ENCODE measurements at regions not wholly inside any gene's neighbourhood (a gene's known extent, or its start where the extent isn't known, plus 50 kb on each side); places are given as distances from the start of the nearest gene placed in this dataset.

DNA sequence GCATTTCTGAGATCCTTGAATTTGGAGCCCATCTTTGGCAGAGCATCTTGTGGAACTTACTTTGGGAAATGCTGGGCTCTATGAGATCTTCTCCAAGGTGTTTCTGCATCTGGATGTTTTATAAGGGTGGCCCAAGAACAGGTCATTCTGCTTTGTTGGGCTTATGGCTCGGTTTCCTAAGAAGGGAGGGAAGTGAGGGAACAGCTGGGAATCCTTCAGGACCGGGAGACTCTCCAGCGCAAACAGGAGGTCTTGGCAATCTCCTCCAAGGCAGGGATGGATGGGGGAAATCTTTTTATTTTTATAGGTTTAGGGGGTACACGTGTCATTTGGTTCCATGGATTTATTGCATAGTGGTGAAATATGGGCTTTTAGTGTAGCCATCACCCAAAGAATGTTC lies 54.7 kb downstream of the IRX3 start:
- H3K27me3 ChIP-seq (replicated peaks in 1 of 2; ENCODE audit: control insufficient read depth in 2 of 2, extremely low read depth in 1 of 2, insufficient read depth in 2 of 2, low read length in 1 of 2), result peaks cover 0 to 9% of the 10 kb centered on the region in 2 experiments
- ATAC-seq (replicated peaks in 1 of 4) (no peak), DNase-seq (no peak)
- H3K4me1 ChIP-seq (ENCODE audit: control insufficient read depth in 1 of 2, extremely low read depth in 1 of 2, insufficient read depth in 2 of 2, low read length in 2 of 2), result no peaks in the 10 kb centered on the region
- Mint-ChIP-seq H3K4me3 (no peak overlapping the region), H3K9me3 (no peaks in the 10 kb centered on the region), H3K27ac (no peak overlapping the region), H3K36me3 (no peaks in the 10 kb centered on the region), H3K27me3 (peaks cover 6 to 9% of the 10 kb centered on the region in 2 donors), H3K4me1 (no peaks in the 10 kb centered on the region)
- CTCF ChIA-PET, result no interaction called here
- H3K27ac ChIP-seq (ENCODE audit: low read length), result no peak overlapping the region
- no peaks in the 10 kb centered on the region for H3K36me3 ChIP-seq (ENCODE audit: control insufficient read depth in 2 of 2, extremely low read depth in 1 of 2, insufficient read depth in 1 of 2, low read length in 1 of 2)
- no peak overlapping the region for H3K4me3 ChIP-seq (ENCODE audit: control insufficient read depth in 1 of 2, extremely low read depth in 1 of 2, low read length in 1 of 2)
- POLR2A ChIA-PET, result no interaction called here
- H3K9me3 ChIP-seq, result no peaks in the 10 kb centered on the region
- 13% methylated on average over 1 of the region's 4 CpGs for WGBS (ENCODE audit: insufficient coverage)

DNA sequence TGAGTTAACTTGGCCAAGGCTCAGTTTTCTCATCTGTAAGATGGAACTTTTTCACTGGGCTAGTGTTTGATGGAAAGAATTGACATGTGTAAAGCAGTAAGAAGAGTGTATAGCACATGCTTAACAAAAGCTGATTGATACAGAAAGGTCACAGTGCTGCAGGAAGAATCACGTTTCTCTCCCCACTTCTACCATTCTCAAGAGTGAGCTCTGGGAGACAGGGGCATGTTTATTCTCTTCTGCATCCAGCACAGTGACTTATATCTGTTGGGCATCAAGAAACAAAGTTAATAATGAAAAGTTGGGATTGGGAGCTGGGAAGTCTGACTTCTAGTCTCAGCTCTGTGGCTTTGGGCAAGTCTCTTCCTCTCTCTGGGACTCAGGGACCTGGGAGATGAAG lies 55.3 kb downstream of the IRX3 start:
- H3K36me3 Mint-ChIP-seq, result no peaks in the 10 kb centered on the region
- POLR2A ChIA-PET, result no interaction called here
- H3K9me3 ChIP-seq, result no peaks in the 10 kb centered on the region
- H3K36me3 ChIP-seq (ENCODE audit: control insufficient read depth in 2 of 2, extremely low read depth in 1 of 2, insufficient read depth in 1 of 2, low read length in 1 of 2), result no peaks in the 10 kb centered on the region
- no peak overlapping the region for H3K4me3 Mint-ChIP-seq
- no peaks in the 10 kb centered on the region for H3K4me1 ChIP-seq (ENCODE audit: control insufficient read depth in 1 of 2, extremely low read depth in 1 of 2, insufficient read depth in 2 of 2, low read length in 2 of 2)
- no peaks in the 10 kb centered on the region for H3K9me3 Mint-ChIP-seq
- ATAC-seq (replicated peaks in 1 of 4), result no peak
- peaks cover 2 to 7% of the 10 kb centered on the region in 2 donors for H3K27me3 Mint-ChIP-seq
- CTCF ChIA-PET, result no interaction called here
- 20% methylated on average over 1 of the region's 1 CpG for WGBS (ENCODE audit: insufficient coverage)
- H3K27me3 ChIP-seq (replicated peaks in 1 of 2; ENCODE audit: control insufficient read depth in 2 of 2, extremely low read depth in 1 of 2, insufficient read depth in 2 of 2, low read length in 1 of 2), result peaks cover 0 to 9% of the 10 kb centered on the region in 2 experiments
- no peaks in the 10 kb centered on the region for H3K4me1 Mint-ChIP-seq
- no peak overlapping the region for H3K4me3 ChIP-seq (ENCODE audit: control insufficient read depth in 1 of 2, extremely low read depth in 1 of 2, low read length in 1 of 2)
- H3K27ac ChIP-seq (ENCODE audit: low read length), result no peak overlapping the region
- H3K27ac Mint-ChIP-seq, result no peak overlapping the region
- no peak for DNase-seq

DNA sequence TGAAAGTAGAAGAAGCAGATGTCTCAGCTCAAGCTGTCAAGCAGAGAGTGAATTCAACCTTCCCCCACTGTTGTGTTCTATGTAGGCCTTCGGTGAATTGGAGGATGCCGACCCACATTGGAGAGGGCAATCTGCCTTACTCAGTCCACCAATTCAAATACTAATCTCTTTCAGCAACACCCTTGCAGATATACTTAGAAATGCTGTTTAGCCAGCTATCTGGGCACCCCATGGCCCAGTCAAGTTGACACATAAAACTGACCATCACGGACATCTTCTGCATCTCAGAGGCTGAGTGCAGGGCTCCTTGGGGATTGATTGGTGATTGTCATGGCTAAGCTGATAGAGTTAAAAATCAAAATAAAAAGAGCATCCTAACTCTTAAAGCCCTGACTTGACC lies 58.3 kb downstream of the IRX3 start:
- Histone ChIP-seq H3K4me3 (ENCODE audit: control insufficient read depth in 1 of 2, extremely low read depth in 1 of 2, low read length in 1 of 2) (no peak overlapping the region), H3K27me3 (replicated peaks in 1 of 2; ENCODE audit: control insufficient read depth in 2 of 2, extremely low read depth in 1 of 2, insufficient read depth in 2 of 2, low read length in 1 of 2) (peaks cover 0 to 4% of the 10 kb centered on the region in 2 experiments), H3K9me3 (no peaks in the 10 kb centered on the region), H3K27ac (ENCODE audit: low read length) (no peak overlapping the region), H3K4me1 (ENCODE audit: control insufficient read depth in 1 of 2, extremely low read depth in 1 of 2, insufficient read depth in 2 of 2, low read length in 2 of 2) (no peaks in the 10 kb centered on the region), H3K36me3 (ENCODE audit: control insufficient read depth in 2 of 2, extremely low read depth in 1 of 2, insufficient read depth in 1 of 2, low read length in 1 of 2) (no peaks in the 10 kb centered on the region)
- ChIA-PET CTCF (interaction anchor here in 1 of 2 donors (0.6 kb wide), 1 partner anchor 446 kb away, joined by 3 read pairs; no protein-coding TSS in a partner anchor), POLR2A (no interaction called here)
- Mint-ChIP-seq H3K4me3 (no peak overlapping the region), H3K36me3 (no peaks in the 10 kb centered on the region), H3K4me1 (no peaks in the 10 kb centered on the region), H3K27me3 (peaks cover 0 to 3% of the 10 kb centered on the region in 2 donors), H3K27ac (no peak overlapping the region), H3K9me3 (no peaks in the 10 kb centered on the region)
- DNase-seq (no peak), ATAC-seq (replicated peaks in 1 of 4) (no peak)
- WGBS (ENCODE audit: insufficient coverage), result 92% methylated on average over 2 of the region's 3 CpGs

DNA sequence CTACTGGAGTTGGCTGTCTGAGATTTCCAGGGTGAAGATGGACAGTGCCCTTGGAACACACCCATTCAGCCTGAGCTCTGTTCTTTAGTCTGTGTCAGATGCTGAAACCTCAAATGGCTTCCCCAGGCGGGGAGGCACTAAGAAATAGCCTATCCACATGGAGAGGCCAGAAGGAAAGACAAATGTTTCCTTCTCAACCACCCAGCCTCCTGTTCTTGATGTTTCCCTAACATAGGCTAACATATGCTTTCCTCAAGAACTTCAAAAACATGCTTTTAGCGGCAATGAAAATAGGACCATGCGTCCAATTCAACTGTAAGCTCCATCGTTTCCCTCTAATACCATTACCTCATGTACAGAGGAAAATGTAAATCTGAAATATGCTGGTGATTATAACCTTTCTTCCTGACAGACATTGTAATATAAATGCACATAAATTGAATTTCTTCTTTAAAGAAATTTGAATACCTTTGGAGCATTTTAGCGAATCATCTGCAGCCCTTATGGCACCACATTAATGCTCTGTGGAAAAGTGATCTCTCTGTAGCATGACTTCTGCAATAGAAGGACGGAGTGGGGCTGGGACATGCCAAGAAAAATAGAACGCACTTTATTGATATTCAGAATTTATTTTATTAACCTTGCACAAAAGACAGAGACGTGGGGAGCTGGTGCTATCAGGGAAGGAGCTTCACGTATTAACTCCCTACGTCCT lies 60.1 kb downstream of the IRX3 start:
- H3K4me1 ChIP-seq (ENCODE audit: control insufficient read depth in 1 of 2, extremely low read depth in 1 of 2, insufficient read depth in 2 of 2, low read length in 2 of 2), result no peaks in the 10 kb centered on the region
- 94% methylated on average over 2 of the region's 10 CpGs for WGBS (ENCODE audit: insufficient coverage)
- CTCF ChIA-PET, result no interaction called here
- Mint-ChIP-seq H3K27me3 (peaks cover 0 to 3% of the 10 kb centered on the region in 2 donors), H3K27ac (no peak overlapping the region), H3K9me3 (no peaks in the 10 kb centered on the region), H3K4me1 (no peaks in the 10 kb centered on the region), H3K36me3 (no peaks in the 10 kb centered on the region), H3K4me3 (no peak overlapping the region)
- POLR2A ChIA-PET, result no interaction called here
- no peak overlapping the region for H3K4me3 ChIP-seq (ENCODE audit: control insufficient read depth in 1 of 2, extremely low read depth in 1 of 2, low read length in 1 of 2)
- H3K36me3 ChIP-seq (ENCODE audit: control insufficient read depth in 2 of 2, extremely low read depth in 1 of 2, insufficient read depth in 1 of 2, low read length in 1 of 2), result no peaks in the 10 kb centered on the region
- no peaks in the 10 kb centered on the region for H3K27me3 ChIP-seq (replicated peaks in 1 of 2; ENCODE audit: control insufficient read depth in 2 of 2, extremely low read depth in 1 of 2, insufficient read depth in 2 of 2, low read length in 1 of 2)
- H3K9me3 ChIP-seq, result no peaks in the 10 kb centered on the region
- DNase-seq (no peak), ATAC-seq (replicated peaks in 1 of 4) (no peak)
- no peak overlapping the region for H3K27ac ChIP-seq (ENCODE audit: low read length)

DNA sequence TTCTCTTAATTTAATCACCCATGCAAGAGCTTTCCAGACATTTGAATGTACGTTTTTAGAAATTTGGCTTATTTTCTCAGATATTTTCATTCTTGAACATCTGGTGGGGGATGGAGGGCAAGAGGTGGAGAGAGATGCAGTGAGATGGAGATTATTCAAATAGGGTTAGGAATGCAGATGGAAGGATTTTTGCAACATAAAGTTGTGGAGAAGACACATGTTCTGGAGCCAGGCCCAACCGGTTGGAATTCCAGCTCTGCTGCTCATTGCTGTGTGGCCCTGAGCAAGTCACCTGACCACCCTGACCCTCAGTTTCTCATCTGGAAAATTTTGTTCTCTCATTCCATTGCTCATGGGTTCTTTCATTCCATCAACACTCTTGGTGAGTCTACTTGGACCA lies 66.9 kb downstream of the IRX3 start:
- Mint-ChIP-seq H3K27me3 (peaks cover 4% of the 10 kb centered on the region in 2 donors), H3K9me3 (no peaks in the 10 kb centered on the region), H3K4me3 (no peak overlapping the region), H3K36me3 (no peaks in the 10 kb centered on the region), H3K4me1 (no peaks in the 10 kb centered on the region), H3K27ac (no peak overlapping the region)
- no peaks in the 10 kb centered on the region for H3K36me3 ChIP-seq (ENCODE audit: control insufficient read depth in 2 of 2, extremely low read depth in 1 of 2, insufficient read depth in 1 of 2, low read length in 1 of 2)
- peaks cover 0 to 10% of the 10 kb centered on the region in 2 experiments for H3K27me3 ChIP-seq (replicated peaks in 1 of 2; ENCODE audit: control insufficient read depth in 2 of 2, extremely low read depth in 1 of 2, insufficient read depth in 2 of 2, low read length in 1 of 2)
- no peak overlapping the region for H3K4me3 ChIP-seq (ENCODE audit: control insufficient read depth in 1 of 2, extremely low read depth in 1 of 2, low read length in 1 of 2)
- no peaks in the 10 kb centered on the region for H3K4me1 ChIP-seq (ENCODE audit: control insufficient read depth in 1 of 2, extremely low read depth in 1 of 2, insufficient read depth in 2 of 2, low read length in 2 of 2)
- ATAC-seq (replicated peaks in 1 of 4) (no peak), DNase-seq (no peak)
- H3K27ac ChIP-seq (ENCODE audit: low read length), result no peak overlapping the region
- no CpG with 5 or more reads among the region's 2 CpGs for WGBS (ENCODE audit: insufficient coverage)
- POLR2A ChIA-PET, result no interaction called here
- no peaks in the 10 kb centered on the region for H3K9me3 ChIP-seq
- CTCF ChIA-PET, result no interaction called here

DNA sequence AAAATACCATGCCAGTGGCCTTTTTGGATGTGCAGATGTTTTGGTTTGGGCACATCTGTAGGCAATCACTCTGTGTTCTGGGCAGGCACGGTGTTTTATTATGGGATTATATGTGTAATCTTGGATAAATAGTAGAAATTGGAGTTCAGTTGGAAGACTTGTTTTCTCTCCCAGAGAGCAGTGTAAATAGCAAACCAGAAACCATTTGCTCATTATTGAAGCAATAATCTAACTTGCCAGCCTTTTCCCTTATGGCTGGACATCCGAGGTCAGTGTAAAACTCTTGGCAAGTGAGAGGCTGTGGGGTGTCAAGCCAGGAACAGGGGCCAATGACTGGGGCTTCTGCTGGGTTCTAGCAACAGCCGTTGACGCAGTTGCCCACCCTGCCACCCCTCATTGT lies 69.9 kb downstream of the IRX3 start:
- Histone ChIP-seq H3K27ac (ENCODE audit: low read length) (no peak overlapping the region), H3K4me1 (ENCODE audit: control insufficient read depth in 1 of 2, extremely low read depth in 1 of 2, insufficient read depth in 2 of 2, low read length in 2 of 2) (no peaks in the 10 kb centered on the region), H3K9me3 (no peaks in the 10 kb centered on the region), H3K36me3 (ENCODE audit: control insufficient read depth in 2 of 2, extremely low read depth in 1 of 2, insufficient read depth in 1 of 2, low read length in 1 of 2) (no peaks in the 10 kb centered on the region), H3K4me3 (ENCODE audit: control insufficient read depth in 1 of 2, extremely low read depth in 1 of 2, low read length in 1 of 2) (no peak overlapping the region), H3K27me3 (replicated peaks in 1 of 2; ENCODE audit: control insufficient read depth in 2 of 2, extremely low read depth in 1 of 2, insufficient read depth in 2 of 2, low read length in 1 of 2) (peaks cover 0 to 10% of the 10 kb centered on the region in 2 experiments)
- ChIA-PET POLR2A (interaction anchor here in 1 of 2 donors (0.5 kb wide), 1 partner anchor 14 kb away, joined by 3 read pairs; no protein-coding TSS in a partner anchor), CTCF (no interaction called here)
- Mint-ChIP-seq H3K27ac (no peak overlapping the region), H3K4me1 (no peaks in the 10 kb centered on the region), H3K36me3 (no peaks in the 10 kb centered on the region), H3K27me3 (peaks cover 2 to 4% of the 10 kb centered on the region in 2 donors), H3K9me3 (no peaks in the 10 kb centered on the region), H3K4me3 (no peak overlapping the region)
- no peak for DNase-seq
- no peak for ATAC-seq (replicated peaks in 1 of 4)
- 86% methylated on average over 2 of the region's 4 CpGs for WGBS (ENCODE audit: insufficient coverage)

DNA sequence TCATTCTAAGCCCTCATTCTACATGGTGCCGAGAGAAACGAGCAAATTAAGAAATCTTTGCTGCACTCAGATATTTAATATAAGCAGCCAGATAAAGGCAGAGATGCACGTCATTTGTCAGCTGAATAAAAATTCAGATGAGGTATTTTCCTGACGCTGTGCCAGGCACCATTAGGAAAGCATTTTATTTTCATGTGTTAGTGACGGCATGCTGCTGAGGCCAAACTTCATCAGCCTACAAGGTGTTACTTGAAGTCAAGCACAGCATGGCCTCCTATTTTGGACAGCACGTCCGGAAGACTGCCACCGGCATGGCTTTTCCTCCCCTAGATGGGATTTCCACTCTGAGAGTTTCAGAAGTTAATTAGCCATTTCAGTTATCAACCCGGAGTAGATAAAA lies 70.3 kb downstream of the IRX3 start:
- CTCF ChIA-PET, result no interaction called here
- H3K27ac ChIP-seq (ENCODE audit: low read length), result no peak overlapping the region
- Mint-ChIP-seq H3K4me3 (no peak overlapping the region), H3K27ac (no peak overlapping the region), H3K36me3 (no peaks in the 10 kb centered on the region), H3K27me3 (peaks cover 2 to 4% of the 10 kb centered on the region in 2 donors), H3K9me3 (no peaks in the 10 kb centered on the region), H3K4me1 (no peaks in the 10 kb centered on the region)
- DNase-seq, result no peak
- H3K4me1 ChIP-seq (ENCODE audit: control insufficient read depth in 1 of 2, extremely low read depth in 1 of 2, insufficient read depth in 2 of 2, low read length in 2 of 2), result no peaks in the 10 kb centered on the region
- H3K4me3 ChIP-seq (ENCODE audit: control insufficient read depth in 1 of 2, extremely low read depth in 1 of 2, low read length in 1 of 2), result no peak overlapping the region
- H3K27me3 ChIP-seq (replicated peaks in 1 of 2; ENCODE audit: control insufficient read depth in 2 of 2, extremely low read depth in 1 of 2, insufficient read depth in 2 of 2, low read length in 1 of 2), result peaks cover 0 to 10% of the 10 kb centered on the region in 2 experiments
- H3K9me3 ChIP-seq, result no peaks in the 10 kb centered on the region
- 78% methylated on average over 6 of the region's 9 CpGs for WGBS (ENCODE audit: insufficient coverage)
- no peak for ATAC-seq (replicated peaks in 1 of 4)
- H3K36me3 ChIP-seq (ENCODE audit: control insufficient read depth in 2 of 2, extremely low read depth in 1 of 2, insufficient read depth in 1 of 2, low read length in 1 of 2), result no peaks in the 10 kb centered on the region
- POLR2A ChIA-PET, result no interaction called here
